ENCODE measurements at regions not wholly inside any gene's neighbourhood (a gene's known extent, or its start where the extent isn't known, plus 50 kb on each side); places are given as distances from the start of the nearest gene placed in this dataset.
"Not testable (repeated sequence)": the region's sequence is repeated elsewhere in the genome, so short reads cannot be mapped to it uniquely, and the experiment has no call there.

DNA sequence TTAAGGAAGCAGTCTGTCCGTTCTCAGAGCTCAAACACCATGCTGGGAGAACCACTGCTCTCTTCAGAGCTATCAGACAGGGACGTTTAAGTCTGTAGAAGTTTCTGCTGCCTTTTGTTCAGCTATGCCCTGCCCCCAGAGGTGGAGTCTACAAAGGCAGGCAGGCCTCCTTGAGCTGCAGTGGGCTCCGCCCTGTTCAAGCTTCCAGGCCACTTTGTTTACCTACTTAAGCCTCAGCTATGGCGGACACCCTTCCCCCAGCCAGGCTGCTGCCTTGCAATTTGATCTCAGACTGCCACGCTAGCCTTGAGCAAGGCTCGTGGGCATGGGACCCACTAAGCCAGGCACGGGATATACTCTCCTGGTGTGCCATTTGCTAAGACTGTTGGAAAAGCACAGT is 180.7 kb upstream of the TMEM196 start:
- not testable (repeated sequence) for DNase-seq

DNA sequence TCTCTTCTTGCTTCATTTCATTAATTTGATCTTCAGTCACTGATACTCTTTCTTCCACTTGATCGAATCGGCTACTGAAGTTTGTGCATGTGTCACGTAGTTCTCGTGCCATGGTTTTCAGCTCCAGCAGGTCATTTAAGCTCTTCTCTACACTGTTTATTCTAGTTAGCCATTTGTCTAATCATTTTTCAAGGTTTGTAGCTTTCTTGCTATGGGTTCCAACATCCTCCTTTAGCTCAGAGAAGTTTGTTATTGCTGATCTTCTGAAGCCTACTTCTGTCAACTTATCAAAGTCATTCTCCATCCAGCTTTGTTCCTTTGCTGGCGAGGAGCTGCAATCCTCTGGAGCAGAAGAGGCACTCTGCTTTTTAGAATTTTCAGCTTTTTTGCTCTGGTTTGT is 180.0 kb upstream of the TMEM196 start:
- not testable (repeated sequence) for DNase-seq

DNA sequence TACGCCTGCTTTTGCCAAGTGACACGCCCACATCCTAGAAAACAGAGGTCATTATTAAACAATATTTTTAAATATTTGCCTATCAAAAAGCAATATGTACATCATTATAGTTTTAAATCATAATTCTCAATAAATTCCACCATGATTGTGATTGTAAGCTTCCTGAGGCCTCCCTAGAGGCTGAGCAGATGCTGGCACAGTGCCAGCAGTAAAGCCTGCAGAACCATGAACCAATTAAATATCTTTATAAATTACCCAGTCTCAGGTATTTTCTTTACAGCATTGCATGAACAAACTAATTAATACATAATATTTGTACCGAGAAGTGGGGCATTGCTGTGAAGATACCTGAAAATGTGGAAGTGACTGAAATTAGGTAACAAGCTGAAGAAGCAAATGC is 174.7 kb upstream of the TMEM196 start:
- no peak for DNase-seq

DNA sequence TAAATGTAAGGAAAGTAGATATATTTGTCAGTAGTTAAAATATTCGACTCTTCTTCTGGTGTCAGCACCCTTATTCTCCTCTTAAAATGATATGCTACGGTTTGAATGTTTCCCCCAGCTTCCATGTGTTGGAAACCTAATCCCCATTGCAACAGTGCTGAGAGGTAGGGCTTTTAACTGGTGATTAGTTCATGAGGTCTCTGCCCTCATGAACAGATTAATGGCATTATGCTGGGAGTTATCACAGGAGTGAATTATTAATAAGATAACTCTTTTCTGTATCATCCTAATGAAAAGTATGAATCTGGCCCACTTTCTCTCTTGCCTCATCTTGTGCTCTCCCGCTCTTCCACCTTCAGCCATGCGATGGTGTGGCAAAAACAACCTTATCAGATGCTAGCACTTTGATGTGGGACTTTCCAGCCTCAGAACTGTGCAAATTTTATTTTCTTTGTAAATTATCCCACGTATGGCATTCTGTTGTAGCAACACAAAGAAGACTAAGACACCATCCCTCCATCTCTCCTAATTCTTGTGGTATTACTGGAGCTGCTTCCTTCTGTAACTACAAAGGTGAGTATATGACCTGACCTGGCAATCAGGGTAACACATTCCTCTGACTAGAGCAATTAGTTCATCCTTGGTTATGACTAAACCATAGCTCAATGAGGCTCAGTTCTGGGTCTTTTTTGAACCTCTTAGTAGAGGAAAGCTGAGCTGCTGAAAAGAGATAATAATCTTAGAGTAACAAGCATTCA is 171.1 kb upstream of the TMEM196 start:
- no peak for DNase-seq

DNA sequence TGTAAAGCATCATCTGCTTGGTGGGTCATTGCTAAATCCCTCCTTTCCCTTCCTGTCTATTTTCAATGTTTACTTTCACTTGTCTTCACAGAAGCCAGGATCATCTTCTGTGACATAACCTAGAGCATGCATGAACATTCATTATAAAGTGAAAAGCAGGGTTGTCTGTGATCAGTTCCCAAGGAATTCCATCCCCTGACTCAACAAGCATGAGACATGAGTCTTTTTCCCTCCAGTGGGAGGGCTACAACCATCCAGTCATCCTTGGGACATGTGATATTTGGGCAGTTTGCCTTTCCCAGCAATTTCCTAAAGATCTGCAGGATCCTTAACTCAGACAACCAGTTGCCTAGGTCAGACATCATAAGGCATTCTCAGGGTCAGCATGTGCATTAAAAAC is 166.3 kb upstream of the TMEM196 start:
- no peak for DNase-seq

DNA sequence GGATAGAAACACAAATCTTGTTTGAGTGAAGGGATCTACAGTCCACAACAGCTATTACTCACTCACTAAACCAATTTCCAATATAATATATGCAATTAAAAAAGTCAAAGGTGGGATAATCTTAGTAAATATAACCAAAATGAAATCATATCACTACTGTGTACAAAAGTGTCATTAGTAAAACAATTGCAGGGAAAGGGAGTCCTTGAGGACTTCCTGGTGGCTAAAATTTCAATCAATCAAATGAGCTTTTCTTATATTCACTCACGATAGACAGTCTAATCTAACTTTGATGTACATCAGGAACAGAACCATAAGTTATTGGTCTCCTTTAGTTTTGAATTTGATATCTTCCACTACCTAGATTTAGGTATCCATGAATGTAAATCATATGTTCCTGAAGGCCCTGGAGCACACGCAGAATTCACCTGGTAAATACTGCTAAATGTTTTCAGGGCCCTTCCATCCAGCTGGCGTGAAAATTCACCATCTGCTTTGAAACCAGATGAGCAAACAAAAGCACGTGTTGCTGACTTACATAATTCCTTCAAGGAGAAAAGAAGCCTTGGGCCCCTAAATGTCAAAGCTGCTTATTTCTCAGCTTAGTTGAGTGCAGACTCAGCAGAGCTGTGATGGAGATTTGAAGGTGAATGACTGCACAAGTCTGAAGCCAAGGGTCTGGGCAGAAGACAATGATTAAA is 159.3 kb upstream of the TMEM196 start:
- no peak for DNase-seq

DNA sequence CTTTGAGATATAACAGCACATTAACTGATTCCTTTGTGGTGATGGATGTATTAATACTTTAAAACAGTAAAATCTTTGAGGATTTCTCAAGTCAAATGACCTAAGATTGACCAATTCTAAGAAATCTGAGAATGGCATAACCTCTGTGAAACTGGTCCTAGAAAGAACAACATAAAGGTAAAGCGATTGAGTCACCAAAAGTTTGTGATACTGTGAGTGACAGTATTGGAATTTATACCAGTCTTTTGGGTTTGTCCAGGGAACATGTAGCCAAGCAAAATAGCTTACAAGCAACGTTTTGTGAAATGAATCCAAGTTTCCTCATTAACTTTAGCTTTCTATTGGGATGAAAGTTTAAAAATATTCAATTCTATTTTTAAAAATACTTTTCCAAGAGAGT is 157.4 kb upstream of the TMEM196 start:
- DNase-seq, result no peak

DNA sequence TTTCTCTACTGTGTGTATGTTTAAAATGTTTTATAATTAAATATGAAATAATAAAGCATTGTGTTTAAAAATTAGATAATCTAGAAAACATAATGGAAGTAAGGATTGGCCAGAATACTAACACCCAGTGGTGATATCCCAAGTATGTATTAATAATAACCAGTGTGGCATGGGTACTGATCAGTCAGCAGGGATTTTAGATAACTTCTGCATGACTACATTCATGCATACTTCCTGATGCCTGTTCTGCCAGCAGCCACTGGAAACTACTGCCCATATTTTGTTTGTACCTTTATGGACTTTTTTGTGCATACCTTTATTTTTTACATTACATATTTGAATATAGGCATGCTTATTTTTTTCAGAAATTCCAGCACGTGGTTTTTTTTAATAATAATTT is 156.6 kb upstream of the TMEM196 start:
- DNase-seq, result no peak

DNA sequence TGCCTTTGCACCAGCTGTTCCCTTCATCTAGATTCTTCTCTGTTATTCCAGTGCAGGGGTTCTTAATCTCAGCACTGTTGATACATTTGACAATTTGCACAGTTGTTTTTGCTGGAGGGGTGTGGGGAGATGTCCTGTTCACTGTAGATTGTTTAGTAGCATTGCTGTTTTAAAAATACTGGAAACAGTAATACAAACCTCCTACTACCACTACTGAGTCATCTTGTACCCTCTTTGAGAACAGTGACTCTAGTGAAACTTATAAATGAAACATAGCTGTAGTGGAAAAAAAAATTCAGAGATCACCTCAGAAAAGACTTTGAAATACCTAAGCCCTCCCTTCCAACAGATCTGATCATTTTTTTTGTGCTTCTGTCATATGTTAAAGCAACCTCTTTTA is 154.8 kb upstream of the TMEM196 start:
- DNase-seq, result no peak

DNA sequence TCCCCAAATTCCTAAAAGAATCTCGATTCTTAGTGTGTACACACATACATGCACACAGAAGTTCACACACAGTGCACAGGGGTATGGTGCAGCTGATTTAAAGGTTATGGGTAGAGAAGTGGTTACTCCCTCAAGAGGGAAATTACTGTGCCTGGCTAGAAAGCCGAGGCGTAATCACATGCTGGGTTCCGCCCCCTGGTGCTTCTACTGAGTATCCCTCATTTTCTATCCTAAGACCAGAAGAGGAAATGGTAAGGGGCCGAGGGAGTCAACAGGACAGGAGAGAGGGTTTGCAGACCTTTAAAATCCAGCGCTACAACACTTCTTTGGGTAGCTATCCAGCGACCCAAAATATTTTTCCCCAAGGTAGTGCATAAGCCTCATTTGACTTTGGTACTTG is 147.3 kb upstream of the TMEM196 start:
- no peak for DNase-seq

DNA sequence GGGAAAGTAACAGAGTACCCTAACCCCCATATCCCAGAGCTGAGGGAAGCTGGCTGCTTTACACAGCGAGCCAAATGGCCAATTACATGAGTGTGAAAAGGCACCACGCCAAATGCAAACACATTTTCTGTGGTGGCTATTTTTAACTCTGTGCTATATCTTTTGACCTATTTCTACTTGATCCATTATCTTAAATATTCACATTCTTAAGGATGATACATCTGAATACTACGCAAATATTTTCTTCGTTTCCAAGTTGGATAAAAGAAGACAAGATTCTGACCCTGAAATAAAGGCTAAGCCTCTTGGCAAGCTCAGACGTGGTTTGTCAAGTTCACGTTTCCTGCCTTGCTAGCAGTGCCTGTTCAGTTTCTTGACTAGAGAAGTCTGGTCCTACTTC is 146.7 kb upstream of the TMEM196 start:
- DNase-seq, result no peak

DNA sequence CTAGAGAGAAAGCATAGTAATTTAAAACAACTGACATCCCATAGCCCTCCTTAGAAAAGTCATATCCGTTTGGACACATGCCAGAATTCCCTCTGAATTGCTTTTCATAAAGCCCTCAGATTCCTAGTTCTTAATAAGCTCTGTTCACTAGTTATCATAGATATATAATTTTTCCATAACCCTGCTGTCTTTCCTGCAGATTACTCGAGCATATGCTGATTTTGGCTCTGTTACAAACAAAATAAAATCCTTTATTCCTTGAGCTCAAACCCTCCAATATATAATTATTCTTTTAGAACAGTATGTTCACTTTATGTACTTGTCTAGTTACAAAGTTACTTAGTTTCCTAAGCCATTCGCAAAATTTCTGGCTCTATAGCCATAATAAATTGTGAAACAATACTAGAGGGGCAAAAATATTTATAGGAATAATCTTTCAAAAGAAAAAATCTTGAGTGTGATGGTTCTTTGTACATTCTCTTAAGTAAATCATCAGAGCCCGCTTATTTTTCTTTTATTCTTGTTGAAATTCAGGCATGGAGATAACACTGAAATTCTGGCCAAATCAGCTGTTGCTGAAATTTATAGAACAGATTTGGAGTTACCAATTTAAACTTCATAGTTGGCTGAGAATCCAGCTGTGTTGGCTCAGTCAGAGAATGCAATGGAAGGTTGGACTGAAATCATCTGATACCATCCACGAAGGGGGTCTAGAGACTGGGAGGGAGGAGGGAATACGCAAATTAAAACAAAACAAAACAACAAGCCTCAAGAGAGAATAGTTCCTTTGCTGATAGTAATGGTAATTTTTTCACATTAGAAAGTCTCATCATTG is 146.1 kb upstream of the TMEM196 start:
- no peak for DNase-seq

DNA sequence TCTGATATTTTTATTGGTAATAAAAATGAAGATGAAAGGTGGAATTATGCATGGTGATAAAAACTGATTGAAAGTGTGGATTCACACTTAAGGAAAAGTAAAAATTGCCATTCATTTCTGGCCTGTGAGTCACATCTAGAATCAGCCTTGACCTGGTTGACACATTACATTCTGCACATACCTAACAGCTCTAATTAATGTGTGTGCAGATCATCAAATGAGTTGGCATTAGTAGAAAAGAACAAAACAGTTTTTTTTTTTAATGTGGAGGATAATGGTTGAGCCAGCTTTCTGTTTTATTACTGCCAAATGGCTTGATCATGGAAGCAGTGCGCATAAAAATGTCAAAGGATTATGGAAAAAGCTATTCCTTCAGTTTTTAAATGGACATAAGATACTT is 142.6 kb upstream of the TMEM196 start:
- DNase-seq, result no peak

DNA sequence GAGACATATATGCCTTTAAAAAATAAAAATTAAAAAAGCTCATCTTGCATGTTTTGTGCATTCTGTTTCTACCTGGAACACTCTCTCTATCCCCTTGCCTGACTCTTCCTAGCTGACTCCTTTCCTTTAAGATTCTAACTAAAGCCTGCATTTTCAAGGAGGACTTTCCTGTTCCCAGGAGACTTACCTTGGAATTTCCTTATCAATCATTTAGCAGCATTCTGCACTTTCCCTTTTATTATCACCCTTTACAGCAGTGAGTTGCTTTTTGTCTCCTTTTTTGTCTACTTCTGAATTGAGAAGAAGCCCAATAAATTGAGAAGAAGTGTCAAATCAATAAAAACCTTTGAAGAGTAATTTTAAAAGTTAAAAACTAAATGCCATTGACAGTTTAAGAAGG is 142.2 kb upstream of the TMEM196 start:
- DNase-seq, result no peak

DNA sequence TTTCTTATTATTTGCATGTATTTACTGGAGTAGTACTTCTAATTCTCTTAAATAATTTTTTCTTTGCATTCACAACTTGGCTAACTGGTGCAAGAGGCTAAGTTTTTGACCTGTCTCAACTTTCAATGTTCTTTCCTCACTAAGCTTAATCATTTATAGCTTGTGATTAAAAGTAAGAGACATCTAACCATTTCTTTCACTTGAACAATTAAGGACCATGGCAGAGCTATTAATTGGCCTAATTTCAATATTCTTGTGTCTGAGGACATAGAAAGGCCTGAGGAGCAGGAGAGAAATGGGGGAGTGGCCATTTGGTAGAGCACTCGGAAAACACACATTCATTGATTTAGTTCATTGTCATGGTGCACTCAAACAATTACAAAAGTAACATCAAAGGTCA is 141.4 kb upstream of the TMEM196 start:
- DNase-seq, result no peak

DNA sequence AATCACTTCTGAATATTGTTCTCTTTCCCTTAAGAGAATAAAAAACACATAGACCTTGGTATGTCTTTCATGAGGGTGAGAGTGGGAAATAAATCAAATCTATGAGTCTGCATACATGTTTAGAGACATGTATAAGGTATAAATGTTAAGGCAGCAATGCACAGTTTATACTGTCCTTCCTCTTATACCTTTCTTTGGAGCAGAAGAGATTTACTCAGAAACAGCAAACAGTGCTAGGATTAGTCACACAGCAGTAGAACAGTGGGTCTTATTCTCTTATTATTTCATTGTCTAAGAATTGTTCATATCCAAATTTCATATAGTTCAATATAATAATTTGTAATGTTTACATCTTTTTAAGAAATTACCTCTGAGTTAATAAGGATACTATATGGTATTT is 126.7 kb upstream of the TMEM196 start:
- DNase-seq, result no peak

DNA sequence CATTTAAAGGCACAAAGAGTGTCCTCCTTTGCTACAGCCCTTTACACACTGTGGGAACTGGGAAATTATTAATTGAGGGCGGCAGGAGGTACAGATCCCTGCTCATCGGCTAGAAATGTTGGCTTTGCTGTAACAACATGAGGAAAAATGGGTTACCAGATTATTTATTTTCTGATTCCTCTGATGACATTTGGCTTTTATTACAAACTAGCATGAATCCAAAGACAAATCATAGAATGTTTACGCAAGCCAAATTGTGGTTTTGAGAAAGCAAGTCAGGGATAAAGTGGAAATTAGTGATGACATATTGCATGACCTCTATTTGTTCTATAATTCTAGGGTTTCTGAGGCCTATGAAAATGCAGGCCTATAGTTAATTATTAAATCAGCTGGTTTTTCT is 126.1 kb upstream of the TMEM196 start:
- DNase-seq, result no peak

DNA sequence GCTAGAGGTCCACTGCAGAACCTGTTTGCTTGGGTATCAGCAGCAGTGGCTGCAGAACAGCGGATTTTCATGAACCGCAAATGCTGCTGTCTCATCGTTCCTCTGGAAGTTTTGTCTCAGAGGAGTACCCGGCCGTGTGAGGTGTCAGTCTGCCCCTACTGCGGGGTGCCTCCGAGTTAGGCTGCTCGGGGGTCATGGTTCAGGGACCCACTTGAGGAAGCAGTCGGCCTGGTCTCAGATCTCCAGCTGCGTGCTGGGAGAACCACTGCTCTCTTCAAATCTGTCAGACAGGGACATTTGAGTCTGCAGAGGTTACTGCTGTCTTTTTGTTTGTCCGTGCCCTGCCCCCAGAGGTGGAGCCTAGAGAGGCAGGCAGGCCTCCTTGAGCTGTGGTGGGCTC is 109.5 kb upstream of the TMEM196 start:
- DNase-seq, result not testable (repeated sequence)

DNA sequence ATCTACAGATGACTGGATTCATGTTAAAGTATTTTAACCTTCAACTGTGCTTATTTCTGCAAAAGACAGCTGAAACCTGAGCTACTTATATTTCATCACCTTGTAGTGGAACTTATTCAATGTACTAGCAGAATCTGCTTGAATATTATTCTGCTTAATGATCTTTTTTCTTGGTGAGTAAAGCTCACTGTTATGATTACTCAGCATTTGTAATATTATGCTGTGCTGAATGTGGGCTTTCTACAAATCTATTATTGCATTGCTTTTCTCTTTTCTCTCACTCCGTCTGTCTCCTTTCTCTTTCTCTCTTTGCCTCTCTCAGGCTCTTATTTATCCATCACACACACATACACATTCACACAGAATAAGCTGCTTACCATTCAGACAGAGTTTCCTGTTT is 98.7 kb upstream of the TMEM196 start:
- no peak for DNase-seq

DNA sequence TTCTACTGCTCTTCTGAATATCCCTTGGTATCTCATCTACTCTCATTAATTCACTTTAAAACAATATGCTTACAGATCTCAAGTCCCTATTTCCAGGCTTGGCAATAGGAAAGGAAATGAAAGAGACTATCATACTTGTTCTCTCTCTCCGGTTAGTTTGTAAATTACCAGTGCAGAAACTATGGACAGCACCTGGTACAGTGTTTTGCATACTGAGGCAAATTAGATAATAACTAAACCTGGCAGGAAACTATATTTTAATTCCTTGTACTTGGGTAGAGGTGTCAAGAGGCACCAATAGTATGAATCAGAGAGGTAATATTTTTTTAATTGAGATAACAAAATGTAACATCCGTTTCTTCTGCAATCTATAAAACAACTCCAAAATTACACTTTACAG is 97.7 kb upstream of the TMEM196 start:
- DNase-seq, result no peak

DNA sequence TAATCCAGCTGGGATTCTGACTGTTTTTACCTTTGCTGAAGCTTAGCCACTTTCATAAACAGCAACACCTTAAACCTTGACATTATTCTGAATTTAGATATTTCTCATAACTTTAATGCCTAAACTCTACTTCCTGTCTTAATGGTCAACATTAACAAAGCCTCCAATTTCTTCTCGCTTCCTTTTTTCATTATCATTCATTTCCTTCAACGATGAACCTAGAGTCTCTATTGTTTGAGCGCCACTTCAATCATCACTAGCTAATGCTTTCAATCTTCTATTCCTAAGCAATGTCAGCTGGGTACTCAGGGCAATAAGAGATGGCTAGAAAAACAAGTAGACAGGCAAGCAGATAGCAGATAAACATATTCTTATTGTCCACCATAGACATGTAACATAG is 96.6 kb upstream of the TMEM196 start:
- DNase-seq, result no peak

DNA sequence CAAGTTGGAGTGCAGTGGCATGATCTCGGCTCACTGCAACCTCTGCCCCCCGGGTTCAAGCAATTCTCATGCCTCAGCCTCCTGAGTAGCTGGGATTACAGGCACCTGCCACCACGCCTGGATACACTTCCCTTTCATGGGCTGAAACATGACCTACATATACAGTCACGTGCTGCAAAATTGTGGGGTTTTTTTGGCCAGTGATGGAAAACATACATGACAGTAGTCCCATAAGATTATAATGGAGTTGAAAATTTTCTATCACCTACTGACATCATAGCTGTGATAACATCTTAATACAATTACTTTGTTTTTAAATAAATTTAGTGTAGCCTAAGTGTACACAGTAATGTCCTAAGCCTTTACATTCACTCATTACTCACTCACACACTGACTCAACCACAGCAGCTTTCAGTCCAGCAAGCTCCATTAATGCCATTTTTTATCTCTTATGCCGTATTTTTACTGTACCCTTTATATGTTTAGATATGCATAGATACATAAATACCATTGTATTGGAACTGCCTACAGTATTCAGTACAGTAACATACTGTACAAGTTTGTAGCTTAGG is 79.9 kb upstream of the TMEM196 start:
- no peak for DNase-seq

DNA sequence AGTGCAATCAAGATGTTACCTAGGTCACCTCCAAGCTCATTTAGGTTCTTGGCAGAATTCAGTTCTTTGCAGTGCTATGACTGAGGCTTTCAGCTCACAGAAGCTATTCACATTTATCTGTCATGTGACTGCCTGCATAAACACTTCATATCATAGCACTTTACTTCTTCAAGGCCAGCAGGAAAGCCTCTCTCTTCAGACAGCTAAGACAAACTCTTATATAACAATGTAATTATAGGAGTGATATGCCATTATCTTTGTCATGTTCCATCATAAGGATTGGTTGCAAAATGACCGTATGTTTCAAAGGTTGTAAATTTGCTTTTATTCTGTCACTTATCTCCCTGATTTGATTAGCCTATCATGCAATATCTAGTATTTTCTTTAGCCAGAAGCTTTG is 78.8 kb upstream of the TMEM196 start:
- DNase-seq, result no peak

Data from occipital lobe (tissue), 1 donor.